ENCODE measurements at regions not wholly inside any gene's neighbourhood (a gene's known extent, or its start where the extent isn't known, plus 50 kb on each side); places are given as distances from the start of the nearest gene placed in this dataset.

- TF ChIP-seq, protein P1, sequence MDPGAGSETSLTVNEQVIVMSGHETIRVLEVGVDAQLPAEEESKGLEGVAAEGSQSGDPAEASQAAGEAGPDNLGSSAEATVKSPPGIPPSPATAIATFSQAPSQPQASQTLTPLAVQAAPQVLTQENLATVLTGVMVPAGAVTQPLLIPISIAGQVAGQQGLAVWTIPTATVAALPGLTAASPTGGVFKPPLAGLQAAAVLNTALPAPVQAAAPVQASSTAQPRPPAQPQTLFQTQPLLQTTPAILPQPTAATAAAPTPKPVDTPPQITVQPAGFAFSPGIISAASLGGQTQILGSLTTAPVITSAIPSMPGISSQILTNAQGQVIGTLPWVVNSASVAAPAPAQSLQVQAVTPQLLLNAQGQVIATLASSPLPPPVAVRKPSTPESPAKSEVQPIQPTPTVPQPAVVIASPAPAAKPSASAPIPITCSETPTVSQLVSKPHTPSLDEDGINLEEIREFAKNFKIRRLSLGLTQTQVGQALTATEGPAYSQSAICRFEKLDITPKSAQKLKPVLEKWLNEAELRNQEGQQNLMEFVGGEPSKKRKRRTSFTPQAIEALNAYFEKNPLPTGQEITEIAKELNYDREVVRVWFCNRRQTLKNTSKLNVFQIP (CRISPR knock-in tag; IDR thresholded peaks at IDR 0.05; ENCODE audit: borderline replicate concordance, low read depth): no peak
These were observed 82.4 kb downstream of the F11 start (continued) for GRCh38 chr4:186348433-186348832.

GRCh38 chr4:186347743-186348142 is 81.8 kb downstream of the F11 start:
- TF ChIP-seq ZC3H10 (CRISPR knock-in tag; IDR thresholded peaks at IDR 0.05): no peak
- TF ChIP-seq ARNTL (CRISPR knock-in tag; IDR thresholded peaks at IDR 0.05; ENCODE audit: borderline replicate concordance, low read depth): no peak
- TF ChIP-seq, protein P2, sequence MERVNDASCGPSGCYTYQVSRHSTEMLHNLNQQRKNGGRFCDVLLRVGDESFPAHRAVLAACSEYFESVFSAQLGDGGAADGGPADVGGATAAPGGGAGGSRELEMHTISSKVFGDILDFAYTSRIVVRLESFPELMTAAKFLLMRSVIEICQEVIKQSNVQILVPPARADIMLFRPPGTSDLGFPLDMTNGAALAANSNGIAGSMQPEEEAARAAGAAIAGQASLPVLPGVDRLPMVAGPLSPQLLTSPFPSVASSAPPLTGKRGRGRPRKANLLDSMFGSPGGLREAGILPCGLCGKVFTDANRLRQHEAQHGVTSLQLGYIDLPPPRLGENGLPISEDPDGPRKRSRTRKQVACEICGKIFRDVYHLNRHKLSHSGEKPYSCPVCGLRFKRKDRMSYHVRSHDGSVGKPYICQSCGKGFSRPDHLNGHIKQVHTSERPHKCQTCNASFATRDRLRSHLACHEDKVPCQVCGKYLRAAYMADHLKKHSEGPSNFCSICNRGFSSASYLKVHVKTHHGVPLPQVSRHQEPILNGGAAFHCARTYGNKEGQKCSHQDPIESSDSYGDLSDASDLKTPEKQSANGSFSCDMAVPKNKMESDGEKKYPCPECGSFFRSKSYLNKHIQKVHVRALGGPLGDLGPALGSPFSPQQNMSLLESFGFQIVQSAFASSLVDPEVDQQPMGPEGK (CRISPR knock-in tag; IDR thresholded peaks at IDR 0.05; ENCODE audit: borderline replicate concordance): no peak
- TF ChIP-seq ISL1 (CRISPR knock-in tag; IDR thresholded peaks at IDR 0.05): no peak
- TF ChIP-seq TOX (CRISPR knock-in tag; IDR thresholded peaks at IDR 0.05; ENCODE audit: borderline replicate concordance): no peak
- TF ChIP-seq ZNF565 (CRISPR knock-in tag; conservative IDR thresholded peaks at IDR 0.05; ENCODE audit: low read depth): no peak
- no peak for ATAC-seq

DNA sequence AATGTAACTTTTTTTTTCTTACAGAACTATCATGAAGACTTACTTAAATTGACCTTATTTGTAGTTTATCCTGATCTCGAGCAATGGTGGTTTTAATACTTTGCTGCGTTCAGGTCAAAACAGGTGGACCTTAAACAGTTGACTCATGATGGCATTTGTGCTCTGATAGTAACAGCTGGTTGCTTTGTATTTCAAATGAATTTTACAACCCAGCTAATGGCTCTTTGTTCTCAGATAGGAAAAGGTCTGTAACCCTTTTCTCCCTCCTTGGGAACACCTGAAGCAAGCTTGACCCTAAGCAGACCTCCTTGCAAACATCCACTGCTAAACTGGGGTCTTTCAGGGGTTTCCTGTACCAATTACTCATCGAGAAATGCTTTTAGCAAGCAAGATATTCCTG is 79.2 kb downstream of the F11 start:
- ATAC-seq: no peak
- TF ChIP-seq ZFP3 (CRISPR knock-in tag; IDR thresholded peaks at IDR 0.05) (no peak), BACH2 (CRISPR knock-in tag; IDR thresholded peaks at IDR 0.05; ENCODE audit: borderline replicate concordance) (no peak), ZNF8 (CRISPR knock-in tag; IDR thresholded peaks at IDR 0.05) (no peak), ZNF70 (CRISPR knock-in tag; IDR thresholded peaks at IDR 0.05) (no peak), ZNF565 (CRISPR knock-in tag; conservative IDR thresholded peaks at IDR 0.05; ENCODE audit: low read depth) (no peak), RARB (CRISPR knock-in tag; IDR thresholded peaks at IDR 0.05) (no peak), TOX (CRISPR knock-in tag; IDR thresholded peaks at IDR 0.05; ENCODE audit: borderline replicate concordance) (no peak), SNAI2 (CRISPR knock-in tag; IDR thresholded peaks at IDR 0.05) (no peak), CSDC2 (CRISPR knock-in tag; IDR thresholded peaks at IDR 0.05) (no peak), ESRRG (CRISPR knock-in tag; IDR thresholded peaks at IDR 0.05) (no peak), ZC3H10 (CRISPR knock-in tag; IDR thresholded peaks at IDR 0.05) (no peak), ISL1 (CRISPR knock-in tag; IDR thresholded peaks at IDR 0.05) (no peak), CSRNP3 (CRISPR knock-in tag; IDR thresholded peaks at IDR 0.05) (no peak), ARNTL (CRISPR knock-in tag; IDR thresholded peaks at IDR 0.05; ENCODE audit: borderline replicate concordance, low read depth) (no peak), ZFP30 (CRISPR knock-in tag; IDR thresholded peaks at IDR 0.05) (no peak), PPARA (CRISPR knock-in tag; IDR thresholded peaks at IDR 0.05; ENCODE audit: borderline replicate concordance) (no peak), OSR1 (CRISPR knock-in tag; IDR thresholded peaks at IDR 0.05) (no peak)
- TF ChIP-seq, protein P2 (CRISPR knock-in tag; IDR thresholded peaks at IDR 0.05; ENCODE audit: borderline replicate concordance): no peak
- TF ChIP-seq, protein P1 (CRISPR knock-in tag; IDR thresholded peaks at IDR 0.05; ENCODE audit: borderline replicate concordance, low read depth): no peak

GRCh38 chr4:186342582-186342981 is 76.6 kb downstream of the F11 start:
- ATAC-seq: no peak

More at GRCh38 chr4:186342582-186342981, 76.6 kb downstream of the F11 start:
- TF ChIP-seq ZNF8 (CRISPR knock-in tag; IDR thresholded peaks at IDR 0.05) (no peak), ZFP3 (CRISPR knock-in tag; IDR thresholded peaks at IDR 0.05) (no peak), TCF4 (CRISPR knock-in tag; IDR thresholded peaks at IDR 0.05; ENCODE audit: borderline replicate concordance) (no peak), OSR1 (CRISPR knock-in tag; IDR thresholded peaks at IDR 0.05) (no peak), ZNF565 (CRISPR knock-in tag; conservative IDR thresholded peaks at IDR 0.05; ENCODE audit: low read depth) (no peak), ESRRG (CRISPR knock-in tag; IDR thresholded peaks at IDR 0.05) (no peak), CSRNP3 (CRISPR knock-in tag; IDR thresholded peaks at IDR 0.05) (no peak), ARNTL (CRISPR knock-in tag; IDR thresholded peaks at IDR 0.05; ENCODE audit: borderline replicate concordance, low read depth) (no peak), BACH2 (CRISPR knock-in tag; IDR thresholded peaks at IDR 0.05; ENCODE audit: borderline replicate concordance) (no peak)

Data from SK-N-SH treated with all-trans-retinoic acid at 6 μM for 48 hours (cell line).